Breast epithelium (tissue), 3 donors: ENCODE measurements at regions not wholly inside any gene's neighbourhood (a gene's known extent, or its start where the extent isn't known, plus 50 kb on each side); places are given as distances from the start of the nearest gene placed in this dataset.

Experiments used
- POLR2A ChIP-seq: fragments of 450-650 bp; IDR thresholded peaks from one replicate; pipeline ENCODE4 v1.6.1; 2016; ENCODE audit warnings: antibody characterized with exemption, mild to moderate bottlenecking, moderate library complexity
- TF ChIP-seq, protein P1 (sequence below), 3 donors: fragments of 450-650 bp; IDR thresholded peaks; one replicate each; pipeline ENCODE4 v1.5.1; 2016 to 2017; ENCODE audit warnings: antibody characterized with exemption in 3 of 3, mild to moderate bottlenecking in 3 of 3, moderate library complexity in 3 of 3

DNA sequence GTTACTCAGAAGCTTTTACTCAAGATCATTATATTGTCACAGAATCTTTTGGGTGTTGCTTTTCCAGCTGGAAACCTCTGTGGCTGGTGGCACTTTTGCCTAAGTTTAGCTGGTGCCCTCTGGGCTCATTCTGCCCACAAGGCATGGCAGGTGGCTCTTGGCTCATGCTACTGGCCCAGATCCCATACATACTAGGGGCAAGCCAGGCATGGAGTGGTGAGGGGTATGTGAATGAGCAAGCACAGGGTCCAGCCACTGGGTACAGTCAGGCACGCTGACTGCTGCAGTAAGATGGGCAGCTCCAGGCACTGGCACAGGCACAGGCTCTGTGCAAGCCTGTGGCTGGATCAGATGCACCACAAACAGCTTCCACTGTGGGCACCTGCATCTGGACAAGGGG lies 375.0 kb upstream of the SEMA3C start:
- no peak for TF ChIP-seq POLR2A
- TF ChIP-seq, protein P1, sequence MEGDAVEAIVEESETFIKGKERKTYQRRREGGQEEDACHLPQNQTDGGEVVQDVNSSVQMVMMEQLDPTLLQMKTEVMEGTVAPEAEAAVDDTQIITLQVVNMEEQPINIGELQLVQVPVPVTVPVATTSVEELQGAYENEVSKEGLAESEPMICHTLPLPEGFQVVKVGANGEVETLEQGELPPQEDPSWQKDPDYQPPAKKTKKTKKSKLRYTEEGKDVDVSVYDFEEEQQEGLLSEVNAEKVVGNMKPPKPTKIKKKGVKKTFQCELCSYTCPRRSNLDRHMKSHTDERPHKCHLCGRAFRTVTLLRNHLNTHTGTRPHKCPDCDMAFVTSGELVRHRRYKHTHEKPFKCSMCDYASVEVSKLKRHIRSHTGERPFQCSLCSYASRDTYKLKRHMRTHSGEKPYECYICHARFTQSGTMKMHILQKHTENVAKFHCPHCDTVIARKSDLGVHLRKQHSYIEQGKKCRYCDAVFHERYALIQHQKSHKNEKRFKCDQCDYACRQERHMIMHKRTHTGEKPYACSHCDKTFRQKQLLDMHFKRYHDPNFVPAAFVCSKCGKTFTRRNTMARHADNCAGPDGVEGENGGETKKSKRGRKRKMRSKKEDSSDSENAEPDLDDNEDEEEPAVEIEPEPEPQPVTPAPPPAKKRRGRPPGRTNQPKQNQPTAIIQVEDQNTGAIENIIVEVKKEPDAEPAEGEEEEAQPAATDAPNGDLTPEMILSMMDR (IDR thresholded peaks at IDR 0.05), result no peak
